Inflammatory macrophage treated with lipopolysaccharide for 4 hours (primary cell): ENCODE measurements at regions not wholly inside any gene's neighbourhood (a gene's known extent, or its start where the extent isn't known, plus 50 kb on each side); places are given as distances from the start of the nearest gene placed in this dataset.
"Not testable (repeated sequence)": the region's sequence is repeated elsewhere in the genome, so short reads cannot be mapped to it uniquely, and the experiment has no call there.

Source experiments
- DNase-seq: peaks from one replicate; pipeline ENCODE4 v3.0.0-alpha.2; 2020

DNA sequence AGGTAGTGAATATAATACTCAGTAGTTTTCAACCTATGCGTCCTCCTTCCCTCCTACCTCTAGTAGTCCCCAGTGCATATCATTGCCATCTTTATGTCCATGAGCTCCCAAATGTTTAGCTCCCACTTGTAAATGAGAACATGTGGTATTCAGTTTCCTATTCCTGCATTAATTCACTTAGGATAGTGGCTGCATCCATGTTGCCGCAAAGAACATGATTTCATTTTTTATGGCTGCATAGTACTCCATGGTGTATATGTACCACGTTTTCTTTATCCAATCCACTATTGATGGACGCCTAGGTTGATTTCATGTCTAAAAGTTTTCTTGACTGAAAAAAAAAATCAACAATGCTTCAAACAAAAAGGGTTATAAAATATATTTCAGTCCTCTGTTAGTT is 303.4 kb upstream of the SGCG start:
- no peak for DNase-seq

DNA sequence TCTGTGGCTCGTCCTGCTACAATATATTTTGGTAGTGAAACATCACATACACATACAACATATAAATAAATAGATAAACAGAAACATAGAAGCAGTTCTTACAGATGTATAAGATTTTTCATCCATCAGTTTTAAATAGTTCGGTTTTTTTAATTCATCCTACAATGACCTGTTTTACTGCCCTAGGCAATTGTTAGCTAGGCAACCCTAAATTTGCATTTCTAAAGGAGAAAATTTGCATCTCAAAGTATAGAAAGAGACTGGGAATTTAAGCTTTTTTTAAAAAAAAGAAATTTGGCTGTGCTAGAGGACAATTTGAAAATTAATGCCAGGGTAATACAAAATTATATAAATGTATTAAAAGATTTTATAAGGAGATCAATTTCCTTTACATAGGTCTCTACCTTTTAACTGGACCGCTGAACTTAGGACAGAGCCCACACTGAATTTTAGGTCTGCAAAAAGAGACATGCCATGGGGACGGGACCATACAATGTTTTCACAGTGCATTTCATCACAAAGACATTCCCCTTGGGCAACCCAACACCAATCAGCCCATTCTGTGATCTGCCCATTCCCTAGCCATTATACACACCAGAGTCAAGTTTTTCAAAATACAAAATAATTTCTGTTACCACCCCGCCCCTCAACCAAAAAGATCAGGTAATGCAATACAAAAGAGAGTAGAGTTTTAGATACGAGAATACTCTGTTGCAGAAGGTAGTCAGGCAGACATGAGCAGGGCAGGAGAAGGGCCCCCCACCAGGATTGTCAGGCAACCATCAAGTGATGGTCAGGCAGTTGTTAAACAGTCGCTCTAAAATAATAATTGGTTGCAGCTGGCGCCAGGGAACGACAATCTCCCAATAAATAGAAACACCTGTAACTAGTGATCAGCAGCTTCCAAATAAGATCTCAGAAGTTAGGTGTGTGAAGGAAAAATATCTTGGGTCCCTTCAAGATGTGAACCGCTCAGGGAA is 299.7 kb upstream of the SGCG start:
- no peak for DNase-seq

DNA sequence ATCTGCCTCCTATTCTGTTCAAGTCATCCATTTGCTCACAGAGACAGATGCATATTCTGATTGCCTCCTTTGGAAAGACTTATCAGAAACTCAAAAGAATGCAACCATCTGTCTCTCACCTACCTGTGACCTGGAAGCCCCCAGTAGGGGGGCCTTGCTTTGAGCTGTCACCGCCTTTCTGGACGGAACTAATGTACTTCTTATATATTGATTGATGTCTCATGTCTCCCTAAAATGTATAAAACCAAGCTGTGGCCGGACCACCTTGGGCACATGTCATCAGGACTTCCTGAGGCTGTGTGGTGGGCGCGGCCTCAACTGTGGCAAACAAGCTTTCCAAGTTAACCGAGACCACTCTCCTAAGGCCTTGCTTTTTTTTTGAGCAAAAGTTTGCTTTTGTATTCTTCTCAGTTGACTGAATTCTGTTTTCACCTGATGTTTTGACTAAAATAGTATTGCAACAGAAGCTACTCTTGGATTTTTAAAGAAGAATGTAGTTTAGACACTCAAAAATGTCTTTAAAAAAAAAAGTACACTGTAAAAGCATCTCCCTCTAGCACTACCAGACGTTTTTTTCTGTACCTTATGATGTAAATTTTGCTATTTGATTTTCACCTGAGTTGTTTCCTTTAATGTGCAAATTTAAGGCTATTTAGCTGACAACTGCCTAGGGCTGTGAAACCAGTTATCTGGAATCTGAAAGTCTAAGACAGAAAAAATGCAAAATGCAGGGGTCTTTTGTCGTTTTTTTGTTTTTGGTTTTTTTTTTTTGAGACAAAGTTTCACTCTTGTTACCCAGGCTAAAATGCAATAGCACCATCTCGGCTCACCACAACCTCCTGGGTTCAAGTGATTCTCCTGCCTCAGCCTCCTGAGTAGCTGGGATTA is 298.8 kb upstream of the SGCG start:
- DNase-seq: not testable (repeated sequence)

DNA sequence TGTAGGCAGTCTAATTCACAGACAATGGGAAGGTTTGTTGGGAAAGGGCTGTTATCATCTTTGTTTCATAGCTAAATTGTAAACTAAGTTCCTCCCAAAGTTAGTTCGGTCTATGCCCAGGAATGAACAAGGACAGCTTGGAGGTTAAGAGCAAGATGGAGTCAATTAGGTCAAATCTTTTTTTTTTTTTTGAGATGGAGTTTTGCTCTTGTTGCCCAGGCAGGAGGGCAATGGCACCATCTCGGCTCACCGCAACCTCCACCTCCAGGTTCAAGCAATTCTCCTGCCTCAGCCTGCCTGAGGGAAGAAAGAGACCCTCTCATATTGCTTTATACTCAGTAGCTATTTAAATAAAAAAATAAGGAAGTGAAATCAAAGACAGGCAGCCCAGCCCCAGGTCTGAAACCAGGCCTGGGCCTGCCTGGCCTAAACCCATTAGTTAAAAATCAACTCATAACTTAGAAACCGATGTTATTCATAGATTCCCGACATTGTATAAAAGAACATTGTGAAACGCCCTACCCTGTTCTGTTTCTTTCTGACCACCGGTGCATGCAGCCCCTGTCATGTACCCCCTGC is 297.4 kb upstream of the SGCG start:
- DNase-seq: no peak

- no peak for DNase-seq
These were observed 296.8 kb upstream of the SGCG start for GRCh38 chr13:22883956-22884355.

DNA sequence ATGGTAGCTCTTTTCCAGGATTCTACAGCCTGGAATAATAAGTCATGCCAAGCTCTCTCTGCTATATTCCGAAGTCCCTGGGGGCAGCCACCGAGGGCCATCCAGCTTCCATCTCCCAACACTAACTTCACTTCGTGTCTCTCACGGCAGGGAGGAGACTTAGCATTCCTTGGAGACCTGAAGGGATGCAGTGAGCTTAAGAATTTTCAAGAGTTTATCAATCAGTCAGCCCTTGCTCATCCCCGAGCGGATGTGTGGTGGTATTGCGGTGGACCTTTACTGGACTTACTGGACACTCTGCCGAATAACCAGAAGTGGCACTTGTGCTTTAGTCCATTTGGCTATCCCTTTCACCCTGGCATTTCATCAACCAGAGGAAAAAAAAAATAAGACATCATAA is 294.7 kb upstream of the SGCG start:
- not testable (repeated sequence) for DNase-seq

DNA sequence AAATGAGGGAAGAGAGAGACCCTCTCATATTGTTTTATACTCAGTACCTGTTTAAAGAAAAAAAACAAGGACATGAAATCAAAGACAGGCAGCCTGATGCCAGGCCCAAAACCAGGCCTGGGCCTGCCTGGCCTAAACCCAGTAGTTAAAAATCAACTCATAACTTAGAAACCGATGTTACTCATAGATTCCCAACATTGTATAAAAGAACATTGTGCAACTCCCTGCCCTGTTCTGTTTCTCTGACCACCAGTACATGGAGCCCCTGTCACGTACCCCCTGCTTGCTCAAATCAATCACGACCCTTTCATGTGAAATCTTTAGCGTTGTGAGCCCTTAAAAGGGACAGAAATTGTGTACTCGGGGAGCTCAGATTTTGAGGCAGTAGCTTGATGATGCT is 291.4 kb upstream of the SGCG start:
- not testable (repeated sequence) for DNase-seq

- DNase-seq: no peak
These were observed 287.6 kb upstream of the SGCG start for GRCh38 chr13:22893204-22893603.

- no peak for DNase-seq
These were observed 287.0 kb upstream of the SGCG start for GRCh38 chr13:22893777-22894176.

DNA sequence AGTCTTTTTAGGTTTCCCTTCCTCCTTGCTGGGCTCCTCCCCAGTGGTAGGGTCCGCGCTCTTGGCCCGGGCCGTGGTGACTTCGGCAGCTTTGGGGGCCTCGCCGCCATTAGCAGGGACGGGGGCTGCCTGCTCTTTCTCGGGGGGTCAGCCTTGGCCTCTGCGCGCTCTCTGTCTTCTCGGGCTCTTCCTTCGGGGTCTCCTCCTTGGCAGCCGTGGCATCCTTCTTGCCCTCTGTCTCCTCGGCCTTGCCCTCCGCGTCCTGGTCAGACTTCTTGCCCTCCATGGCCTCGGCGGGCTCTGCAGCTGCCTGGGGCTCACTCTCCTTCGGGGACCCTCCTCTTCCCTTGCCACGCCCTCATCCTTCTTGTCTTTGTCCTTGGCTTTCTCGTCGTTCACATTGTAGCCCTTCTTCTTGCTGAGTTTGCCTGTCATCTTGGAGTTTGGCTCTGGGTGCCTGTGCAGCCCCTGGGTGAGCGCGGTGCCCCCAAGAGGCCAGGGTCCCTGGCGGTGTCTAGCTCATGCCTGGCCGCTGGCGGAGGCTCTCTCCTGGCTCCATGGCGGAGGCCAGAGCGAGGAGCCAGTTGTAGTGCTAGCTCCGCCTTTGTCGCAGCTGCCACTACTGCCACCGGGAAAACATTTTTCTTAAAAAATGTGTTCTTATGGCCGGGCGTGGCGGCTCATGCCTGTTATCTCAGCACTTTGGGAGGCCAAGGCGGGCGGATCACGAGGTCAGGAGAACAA is 283.0 kb upstream of the SGCG start:
- no peak for DNase-seq

- DNase-seq: not testable (repeated sequence)
These were observed 280.3 kb upstream of the SGCG start for GRCh38 chr13:22900416-22900951.

DNA sequence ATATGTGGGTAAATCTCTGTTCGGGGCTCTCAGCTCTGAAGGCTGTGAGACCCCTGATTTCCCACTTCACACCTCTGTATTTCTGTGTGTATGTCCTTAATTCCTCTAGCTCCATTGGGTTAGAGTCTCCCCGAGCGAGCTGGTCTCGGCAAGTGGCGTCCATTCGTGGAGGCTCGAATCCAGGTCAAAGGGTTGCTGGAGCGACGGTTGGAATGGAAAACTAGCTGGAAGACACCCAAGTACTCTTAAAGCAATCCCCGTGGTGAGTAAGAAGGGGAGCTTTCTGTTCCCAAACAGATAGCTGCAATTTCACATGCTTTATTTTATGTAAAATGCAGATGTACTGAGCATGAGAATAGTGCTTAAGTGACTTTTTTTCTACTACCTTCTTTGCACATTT is 277.5 kb upstream of the SGCG start:
- no peak for DNase-seq

DNA sequence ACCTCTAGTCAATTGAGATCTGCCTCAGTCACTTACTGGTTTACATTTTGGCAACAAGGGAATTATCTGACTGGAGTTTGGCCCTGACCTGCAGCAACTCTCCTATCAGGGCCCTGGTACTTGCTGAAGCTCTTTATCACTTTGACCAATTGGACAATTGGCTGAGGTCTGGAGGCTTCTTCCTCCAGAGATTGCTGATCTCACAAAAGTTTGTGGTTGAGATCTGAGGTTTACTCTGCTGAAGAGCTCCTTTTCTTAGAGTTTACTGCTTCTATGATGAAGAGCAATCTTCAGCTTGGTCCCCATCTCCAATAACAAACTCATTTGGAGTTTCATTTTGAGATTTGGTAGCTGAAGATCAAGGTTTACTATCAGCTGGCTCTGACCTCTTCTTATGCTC is 276.9 kb upstream of the SGCG start:
- no peak for DNase-seq

GRCh38 chr13:22915442-22916082 is 265.2 kb upstream of the SGCG start:
- DNase-seq: no peak

DNA sequence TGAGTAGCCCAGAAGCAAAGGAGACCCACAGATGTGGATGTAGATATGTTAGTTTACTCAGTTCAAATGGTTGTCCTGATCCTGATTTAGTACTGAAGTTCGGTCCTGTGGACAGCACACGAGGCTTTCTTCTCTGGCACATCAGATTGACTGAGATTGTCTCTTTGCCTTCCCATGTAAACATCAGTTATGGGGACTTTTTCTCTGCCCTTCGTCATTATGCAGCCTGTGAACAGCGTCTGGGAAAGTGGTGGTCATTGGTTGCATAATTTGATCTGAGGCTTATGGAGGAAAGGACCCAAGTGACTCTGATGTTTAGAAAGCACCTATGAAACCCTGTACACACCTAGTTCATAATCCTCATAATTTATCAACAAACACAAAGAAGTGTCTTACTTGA is 264.5 kb upstream of the SGCG start:
- DNase-seq: not testable (repeated sequence)

- DNase-seq: peak; percentile 23
These were observed 254.7 kb upstream of the SGCG start for GRCh38 chr13:22925881-22926747.

GRCh38 chr13:22926748-22927400 is 253.9 kb upstream of the SGCG start:
- DNase-seq: peak; percentile 37

DNA sequence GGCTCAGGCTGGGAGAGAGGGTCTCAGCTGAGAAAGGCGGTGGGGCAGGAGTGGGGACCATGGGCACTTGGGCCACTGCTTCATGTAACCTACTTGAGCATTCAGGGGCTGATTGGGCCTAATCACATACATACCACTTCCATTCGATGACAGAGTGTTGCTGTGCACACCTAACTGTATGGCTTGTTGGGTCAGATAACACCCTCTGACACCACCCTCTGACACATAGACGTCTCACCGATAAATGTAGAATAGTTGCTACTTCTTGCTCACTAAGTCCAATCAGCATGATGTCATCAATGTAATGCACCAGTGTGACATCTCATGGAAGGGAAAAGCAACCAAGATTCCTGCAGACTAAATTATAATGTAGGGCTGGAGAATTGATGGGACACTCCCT is 252.9 kb upstream of the SGCG start:
- not testable (repeated sequence) for DNase-seq

DNA sequence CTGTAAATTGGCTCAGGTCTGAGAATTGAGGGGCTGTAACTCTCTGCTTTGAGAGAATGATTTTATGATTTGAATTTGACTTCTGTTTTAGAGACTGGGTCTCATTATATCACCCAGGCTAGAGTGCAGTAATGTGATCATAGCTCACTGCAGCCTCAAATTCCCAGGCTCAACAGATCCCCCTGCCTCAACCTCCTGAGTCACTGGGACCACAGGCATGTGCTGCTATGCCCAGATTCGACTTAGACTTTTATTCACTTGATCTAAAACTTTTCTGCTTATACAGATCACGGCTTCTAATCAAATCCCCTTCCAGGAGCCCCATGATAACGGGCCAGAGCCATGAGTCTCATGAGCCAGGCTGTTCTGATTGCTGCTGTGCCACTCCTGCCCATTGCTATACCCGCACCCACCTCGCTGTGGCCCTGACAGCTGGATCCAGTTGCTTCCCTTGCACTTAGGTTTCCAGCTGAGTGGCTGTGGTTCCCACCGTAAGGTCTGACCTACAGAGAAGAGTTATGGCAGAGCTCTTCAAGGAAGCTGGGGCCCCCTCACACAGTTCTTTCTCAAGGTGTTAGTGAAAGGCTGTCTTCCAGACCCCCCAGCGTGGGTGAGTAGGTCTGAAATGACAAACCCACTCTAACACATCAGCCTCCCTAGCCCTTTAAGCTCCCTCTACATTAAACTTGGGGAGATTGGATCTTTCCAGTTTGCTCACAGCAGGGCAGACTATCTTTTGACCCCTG is 251.2 kb upstream of the SGCG start:
- no peak for DNase-seq
